Gastrocnemius medialis (tissue), 4 donors: ENCODE measurements at regions not wholly inside any gene's neighbourhood (a gene's known extent, or its start where the extent isn't known, plus 50 kb on each side); places are given as distances from the start of the nearest gene placed in this dataset.
"Not testable (repeated sequence)": the region's sequence is repeated elsewhere in the genome, so short reads cannot be mapped to it uniquely, and the experiment has no call there.

Experiments
- ATAC-seq, 2 donors: fragments of 150-250 bp; one replicate each; pipeline ENCODE4 v1.9.1; 2016
- DNase-seq, 2 donors: peaks; one replicate each; pipeline ENCODE4 v3.0.0-alpha.2; 2019
- H3K27ac ChIP-seq, 4 donors: fragments of 200-600 bp; sonication (generic); 1 replicate in 1 of 4; 2 replicates in 3 of 4; pipeline ENCODE4 v1.5.1; 2016 to 2018; ENCODE audit warnings: mild to moderate bottlenecking in 2 of 4, moderate library complexity in 1 of 4
- H3K27me3 ChIP-seq, 3 donors: fragments of 200-600 bp; sonication (generic) in 2 of 3; 1 replicate in 1 of 3; 2 replicates in 2 of 3; pipeline versions ENCODE4 v1.5.1 to v1.6.0; 2016 to 2019; ENCODE audit warnings: mild to moderate bottlenecking in 1 of 3, moderate library complexity in 1 of 3
- H3K36me3 ChIP-seq, 2 donors: fragments of 200-600 bp; sonication (generic) in 1 of 2; one replicate each; pipeline ENCODE4 v1.5.1; 2017 to 2018
- H3K4me1 ChIP-seq, 2 donors: fragments of 200-600 bp; sonication (generic) in 1 of 2; one replicate each; pipeline ENCODE4 v1.5.1; 2016 to 2017; ENCODE audit warnings: mild to moderate bottlenecking in 2 of 2
- H3K4me3 ChIP-seq, 4 donors: fragments of 200-600 bp; sonication (generic) in 3 of 4; 1 replicate in 1 of 4; 2 replicates in 3 of 4; pipeline ENCODE4 v1.5.1; 2016 to 2019; ENCODE audit warnings: mild to moderate bottlenecking in 2 of 4
- H3K9me3 ChIP-seq, 3 donors: fragments of 200-600 bp; sonication (generic) in 2 of 3; 1 replicate in 1 of 3; 2 replicates in 2 of 3; pipeline ENCODE4 v1.5.1; 2016 to 2019
- POLR2A ChIP-seq, 2 donors: fragments of 450-650 bp; IDR thresholded peaks; one replicate each; pipeline ENCODE4 v1.6.1; 2017; ENCODE audit warnings: antibody characterized with exemption in 2 of 2, mild to moderate bottlenecking in 2 of 2, moderate library complexity in 2 of 2
- in situ Hi-C, 4 donors: fragments of 200-750 bp; cut with MboI; loops; one replicate each; pipeline versions ENCODE4 v1.15.0 to v1.8.0; 2017; ENCODE audit warnings: low sequenced_read_pairs in 4 of 4
- intact Hi-C: fragments of 100-400 bp; cut with DNase I; formaldehyde crosslinking; loops from one replicate; pipeline ENCODE4 v1.15.1; 2023; ENCODE audit warnings: low total_unique reads
- TF ChIP-seq, protein P1 (sequence below), 5 experiments: fragments of 450-650 bp in 3 of 5; fragments of 200-600 bp in 2 of 5; sonication (generic) in 2 of 5; IDR thresholded peaks in 4 of 5; conservative IDR thresholded peaks in 1 of 5; 1 replicate in 4 of 5; 2 replicates in 1 of 5; pipeline ENCODE4 v1.5.1; 2016 to 2019; ENCODE audit warnings: antibody characterized with exemption in 5 of 5, mild to moderate bottlenecking in 3 of 5, moderate library complexity in 3 of 5

DNA sequence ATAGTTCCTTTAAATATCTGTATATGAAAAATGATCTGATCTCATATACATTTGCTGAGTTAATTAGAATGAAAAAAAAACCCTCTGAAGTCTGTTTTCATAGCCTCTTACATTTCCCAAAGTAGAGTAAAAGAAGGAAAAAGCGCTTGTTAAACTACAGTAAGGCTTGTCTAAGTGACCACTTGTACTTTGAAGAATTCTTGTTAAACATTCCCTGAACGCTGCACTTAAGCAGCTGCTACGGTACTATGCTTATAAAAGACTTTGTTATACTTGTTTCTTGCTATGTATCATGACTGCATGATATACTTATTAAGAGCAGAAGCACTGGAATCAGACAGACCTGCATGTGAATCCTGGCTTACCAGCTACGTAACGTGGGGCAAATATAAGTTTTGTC, 81.7 kb upstream of the MTAP start:
- H3K9me3 ChIP-seq = no peaks in the 10 kb centered on the region
- ATAC-seq (no peak), DNase-seq (no peak)
- no peaks in the 10 kb centered on the region for H3K36me3 ChIP-seq
- TF ChIP-seq POLR2A (IDR thresholded peaks at IDR 0.05) = no peak
- TF ChIP-seq, protein P1, sequence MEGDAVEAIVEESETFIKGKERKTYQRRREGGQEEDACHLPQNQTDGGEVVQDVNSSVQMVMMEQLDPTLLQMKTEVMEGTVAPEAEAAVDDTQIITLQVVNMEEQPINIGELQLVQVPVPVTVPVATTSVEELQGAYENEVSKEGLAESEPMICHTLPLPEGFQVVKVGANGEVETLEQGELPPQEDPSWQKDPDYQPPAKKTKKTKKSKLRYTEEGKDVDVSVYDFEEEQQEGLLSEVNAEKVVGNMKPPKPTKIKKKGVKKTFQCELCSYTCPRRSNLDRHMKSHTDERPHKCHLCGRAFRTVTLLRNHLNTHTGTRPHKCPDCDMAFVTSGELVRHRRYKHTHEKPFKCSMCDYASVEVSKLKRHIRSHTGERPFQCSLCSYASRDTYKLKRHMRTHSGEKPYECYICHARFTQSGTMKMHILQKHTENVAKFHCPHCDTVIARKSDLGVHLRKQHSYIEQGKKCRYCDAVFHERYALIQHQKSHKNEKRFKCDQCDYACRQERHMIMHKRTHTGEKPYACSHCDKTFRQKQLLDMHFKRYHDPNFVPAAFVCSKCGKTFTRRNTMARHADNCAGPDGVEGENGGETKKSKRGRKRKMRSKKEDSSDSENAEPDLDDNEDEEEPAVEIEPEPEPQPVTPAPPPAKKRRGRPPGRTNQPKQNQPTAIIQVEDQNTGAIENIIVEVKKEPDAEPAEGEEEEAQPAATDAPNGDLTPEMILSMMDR (IDR thresholded peaks at IDR 0.05 in 4 of 5, conservative IDR thresholded peaks at IDR 0.05 in 1 of 5) = no peak
- intact Hi-C loops = no loop called here
- no peaks in the 10 kb centered on the region for H3K27me3 ChIP-seq
- in situ Hi-C loops = loop anchor here in 1 of 4 donors (25.0 kb wide), 1 partner anchor 108 kb away; no protein-coding TSS in a partner anchor
- no peak overlapping the region for H3K4me3 ChIP-seq
- no peak overlapping the region for H3K27ac ChIP-seq
- no peaks in the 10 kb centered on the region for H3K4me1 ChIP-seq

DNA sequence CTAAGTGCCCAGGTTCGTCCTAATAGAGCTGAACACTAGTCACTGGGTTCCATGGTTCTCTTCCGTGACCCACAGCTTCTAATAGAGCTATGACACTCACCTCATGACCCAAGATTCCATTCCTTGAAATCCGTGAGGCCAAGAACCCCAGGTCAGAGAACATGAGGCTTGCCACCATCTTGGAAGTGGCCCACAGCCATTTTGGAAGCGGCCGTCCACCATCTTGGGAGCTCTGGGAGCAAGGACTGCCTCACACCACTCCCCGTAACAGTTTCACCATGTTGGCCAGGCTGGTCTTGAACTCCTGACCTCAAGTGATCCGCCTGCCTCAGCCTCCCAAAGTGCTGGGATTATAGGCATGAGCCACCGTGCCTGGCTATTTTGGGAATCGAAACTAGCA, 75.0 kb upstream of the MTAP start:
- in situ Hi-C loops, H3K4me3 ChIP-seq, H3K27me3 ChIP-seq, ATAC-seq, H3K4me1 ChIP-seq, H3K36me3 ChIP-seq, H3K27ac ChIP-seq, H3K9me3 ChIP-seq, intact Hi-C loops, DNase-seq: not testable (repeated sequence)

DNA sequence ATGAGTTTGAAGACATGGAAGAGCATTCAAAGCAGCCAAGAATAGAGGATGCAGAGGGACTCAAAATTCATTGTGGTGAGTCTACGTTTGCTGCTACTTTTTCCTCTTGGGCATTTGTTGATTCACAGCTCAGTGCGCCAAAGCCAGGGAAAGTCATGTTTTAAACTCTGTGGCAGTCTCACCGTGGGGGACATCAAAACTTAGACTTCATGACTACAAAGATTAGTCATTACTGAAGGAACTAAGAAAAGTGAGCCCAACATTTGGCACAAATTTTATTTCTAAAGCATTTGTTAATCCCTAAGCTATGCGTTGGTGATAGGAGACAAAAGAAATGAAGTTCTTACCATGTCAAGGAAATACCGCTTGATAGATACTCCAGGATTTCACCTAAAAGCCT, 73.7 kb upstream of the MTAP start:
- in situ Hi-C loops (no loop called here), intact Hi-C loops (no loop called here)
- Histone ChIP-seq H3K4me3 (no peak overlapping the region), H3K27ac (no peak overlapping the region), H3K4me1 (no peaks in the 10 kb centered on the region), H3K27me3 (no peaks in the 10 kb centered on the region), H3K36me3 (no peaks in the 10 kb centered on the region), H3K9me3 (no peaks in the 10 kb centered on the region)
- ATAC-seq = no peak
- DNase-seq = no peak
- TF ChIP-seq POLR2A (IDR thresholded peaks at IDR 0.05) = no peak
- TF ChIP-seq, protein P1 (IDR thresholded peaks at IDR 0.05 in 4 of 5, conservative IDR thresholded peaks at IDR 0.05 in 1 of 5) = no peak

DNA sequence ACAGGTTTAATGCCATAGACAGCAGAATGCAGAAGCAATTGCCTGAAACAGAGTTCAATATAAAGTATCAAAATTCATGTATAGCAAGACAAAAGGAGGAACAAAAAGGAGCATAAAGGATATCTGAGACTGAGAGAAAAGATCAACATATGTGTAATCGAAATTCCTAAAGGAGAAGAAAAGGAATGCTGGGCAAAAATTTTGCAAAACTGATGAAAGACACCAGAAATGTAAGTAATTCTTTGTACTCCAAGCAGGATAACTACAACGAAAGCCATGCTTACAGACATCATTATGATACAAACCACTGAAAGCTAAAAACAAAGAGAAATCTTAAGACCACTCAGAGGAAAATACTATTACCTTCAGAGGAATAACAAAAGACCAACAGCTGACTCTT, 72.8 kb upstream of the MTAP start:
- DNase-seq = no peak
- Histone ChIP-seq H3K27me3 (no peaks in the 10 kb centered on the region), H3K4me3 (no peak overlapping the region), H3K9me3 (no peaks in the 10 kb centered on the region), H3K4me1 (no peaks in the 10 kb centered on the region), H3K36me3 (no peaks in the 10 kb centered on the region), H3K27ac (no peak overlapping the region)
- intact Hi-C loops = loop anchor here (10.0 kb wide), 1 partner anchor 95 kb away; no protein-coding TSS in a partner anchor
- TF ChIP-seq, protein P1 (IDR thresholded peaks at IDR 0.05 in 4 of 5, conservative IDR thresholded peaks at IDR 0.05 in 1 of 5) = no peak
- TF ChIP-seq POLR2A (IDR thresholded peaks at IDR 0.05) = no peak
- in situ Hi-C loops = no loop called here
- no peak for ATAC-seq

DNA sequence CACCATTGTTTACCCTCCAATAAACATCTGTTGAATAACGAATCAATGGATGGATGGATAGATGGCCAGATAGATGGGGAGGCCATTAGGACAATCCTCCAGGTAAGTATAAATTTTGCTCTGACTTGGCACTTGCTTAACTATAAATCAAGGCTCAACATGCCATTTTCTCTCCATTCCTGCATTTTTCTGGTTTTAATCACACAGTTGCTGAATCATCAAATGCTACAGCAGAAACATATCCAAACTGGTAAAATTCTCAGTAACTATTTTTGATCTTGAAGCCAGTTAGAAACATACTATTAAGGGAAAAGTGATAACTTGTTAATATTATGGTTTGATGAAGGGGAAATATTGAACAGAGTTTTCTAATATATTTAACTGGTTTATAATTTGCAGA, 71.5 kb upstream of the MTAP start:
- DNase-seq (no peak), ATAC-seq (no peak)
- Histone ChIP-seq H3K9me3 (no peaks in the 10 kb centered on the region), H3K36me3 (no peaks in the 10 kb centered on the region), H3K4me1 (no peaks in the 10 kb centered on the region), H3K4me3 (no peak overlapping the region), H3K27me3 (no peaks in the 10 kb centered on the region), H3K27ac (no peak overlapping the region)
- in situ Hi-C loops = no loop called here
- TF ChIP-seq, protein P1 (IDR thresholded peaks at IDR 0.05 in 4 of 5, conservative IDR thresholded peaks at IDR 0.05 in 1 of 5) = no peak
- no peak for TF ChIP-seq POLR2A (IDR thresholded peaks at IDR 0.05)
- intact Hi-C loops = loop anchor here (10.0 kb wide), 1 partner anchor 96 kb away; no protein-coding TSS in a partner anchor
